HG03457 (cell line): ENCODE measurements at regions not wholly inside any gene's neighbourhood (a gene's known extent, or its start where the extent isn't known, plus 50 kb on each side); places are given as distances from the start of the nearest gene placed in this dataset.
"Not testable (repeated sequence)": the region's sequence is repeated elsewhere in the genome, so short reads cannot be mapped to it uniquely, and the experiment has no call there.

Source experiments
- ATAC-seq: cut with Tn5 transposase; IDR thresholded peaks from one replicate; pipeline ENCODE4 v1.9.1; 2021; ENCODE audit warnings: moderate number of reproducible peaks; ENCODE audit not compliant: unreplicated experiment

- ATAC-seq: no peak
Measured at GRCh38 chr3:144775551-144775950, 803.9 kb downstream of the DIPK2A start.

GRCh38 chr3:144777906-144778305 is 806.3 kb downstream of the DIPK2A start:
- no peak for ATAC-seq

DNA sequence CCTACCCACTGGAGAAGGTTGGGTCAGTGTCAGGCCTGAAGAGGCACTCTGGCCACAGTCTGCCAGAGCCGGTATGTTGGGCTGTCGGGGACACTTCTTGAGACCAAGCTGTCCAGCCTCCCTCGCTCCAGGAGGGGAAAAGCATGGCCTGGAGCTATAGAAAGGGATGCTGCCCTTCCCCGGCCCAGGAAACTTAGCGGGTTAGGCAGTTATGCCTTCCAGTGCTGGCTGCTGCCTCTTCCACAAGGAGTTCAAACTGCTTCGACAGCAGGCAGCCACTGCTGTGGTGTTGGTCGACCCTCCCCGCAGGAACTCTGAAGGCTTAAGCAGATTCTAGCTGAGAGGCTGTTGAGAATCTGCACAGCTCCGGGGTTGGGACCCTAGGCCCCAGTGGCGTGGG is 819.4 kb downstream of the DIPK2A start:
- ATAC-seq: no peak

DNA sequence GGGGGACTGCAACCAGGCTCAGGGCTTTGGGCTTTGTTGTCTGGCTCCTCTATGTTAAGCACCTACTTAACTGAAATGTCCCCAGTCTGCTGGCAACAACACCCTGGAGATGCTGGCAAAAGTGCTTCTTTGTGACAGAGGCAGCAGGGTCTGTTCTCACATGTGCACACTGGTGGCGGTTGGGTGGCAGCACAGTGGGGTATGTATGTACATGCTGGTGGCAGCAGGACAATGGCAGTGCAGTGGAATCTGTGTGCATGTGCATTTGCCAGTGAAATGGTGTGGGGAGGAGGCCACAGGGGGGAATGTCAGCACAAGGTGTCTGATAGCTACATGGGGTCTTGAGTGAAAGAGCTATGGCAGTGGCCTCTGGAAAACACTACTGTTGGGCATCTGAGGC is 830.3 kb downstream of the DIPK2A start:
- no peak for ATAC-seq

- ATAC-seq: no peak
Measured at GRCh38 chr3:144809380-144809779, 837.8 kb downstream of the DIPK2A start.

DNA sequence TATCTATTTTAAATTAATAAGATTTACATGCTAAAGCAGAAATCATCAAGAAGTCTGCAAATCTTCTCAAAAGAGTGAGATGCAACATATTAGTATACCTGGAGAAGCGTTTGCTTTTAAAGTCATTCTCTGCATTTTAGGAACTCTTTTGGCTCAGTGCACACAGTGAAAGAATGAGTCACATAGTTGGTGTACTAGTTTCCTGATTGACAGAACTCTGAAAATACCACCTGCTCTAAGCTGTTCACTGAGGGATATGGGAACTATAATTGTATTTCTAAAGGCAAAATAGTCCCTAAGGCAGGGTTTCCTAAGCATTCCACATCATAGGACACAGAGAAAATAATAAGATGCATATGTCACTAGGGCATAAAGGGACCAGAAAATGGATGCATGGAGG is 838.5 kb downstream of the DIPK2A start:
- no peak for ATAC-seq

DNA sequence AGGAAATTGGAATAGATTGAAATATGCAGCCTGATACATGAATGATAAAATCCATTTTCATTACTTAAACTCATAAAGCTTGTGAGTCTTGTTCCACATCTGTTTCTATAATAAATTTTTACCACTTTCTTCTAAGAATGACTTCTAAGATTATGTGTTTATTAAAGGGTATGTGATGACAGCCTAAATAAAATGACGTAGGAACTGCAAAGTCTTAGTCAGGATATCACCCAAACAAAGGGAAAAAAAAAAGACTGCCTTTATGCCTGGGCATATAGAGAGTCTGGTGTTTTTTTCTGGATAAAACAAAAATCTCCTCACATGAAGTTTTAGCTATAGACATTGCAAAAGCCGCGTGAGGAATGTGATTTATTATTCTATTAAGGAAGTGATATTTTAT is 844.0 kb downstream of the DIPK2A start:
- ATAC-seq: no peak

DNA sequence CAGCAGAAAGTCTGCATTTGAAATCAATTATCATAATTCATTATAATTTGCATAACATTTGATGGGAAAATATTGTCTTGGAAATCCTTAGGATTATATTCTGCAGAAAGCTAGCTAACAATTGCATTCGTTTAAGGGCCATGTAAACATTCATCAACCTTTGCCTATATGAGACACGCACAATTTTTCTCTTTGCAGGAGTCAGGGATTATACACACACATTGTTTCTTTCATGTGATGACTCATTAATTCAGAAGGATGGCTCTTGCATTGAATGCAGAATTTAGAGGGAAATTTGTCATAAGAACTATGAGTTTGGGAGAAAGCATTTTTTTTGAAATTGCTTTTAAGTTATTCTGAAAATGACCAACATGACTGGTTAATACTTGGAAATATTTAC is 844.7 kb downstream of the DIPK2A start:
- no peak for ATAC-seq

- no peak for ATAC-seq
Measured at GRCh38 chr3:144818973-144819372, 847.4 kb downstream of the DIPK2A start.

GRCh38 chr3:144820232-144820631 is 848.6 kb downstream of the DIPK2A start:
- ATAC-seq: not testable (repeated sequence)

GRCh38 chr3:144820726-144821125 is 849.1 kb downstream of the DIPK2A start:
- ATAC-seq: no peak

- ATAC-seq: no peak
Measured at GRCh38 chr3:144821583-144821982, 850.0 kb downstream of the DIPK2A start.

- no peak for ATAC-seq
Measured at GRCh38 chr3:144822671-144823070, 851.0 kb downstream of the DIPK2A start.

DNA sequence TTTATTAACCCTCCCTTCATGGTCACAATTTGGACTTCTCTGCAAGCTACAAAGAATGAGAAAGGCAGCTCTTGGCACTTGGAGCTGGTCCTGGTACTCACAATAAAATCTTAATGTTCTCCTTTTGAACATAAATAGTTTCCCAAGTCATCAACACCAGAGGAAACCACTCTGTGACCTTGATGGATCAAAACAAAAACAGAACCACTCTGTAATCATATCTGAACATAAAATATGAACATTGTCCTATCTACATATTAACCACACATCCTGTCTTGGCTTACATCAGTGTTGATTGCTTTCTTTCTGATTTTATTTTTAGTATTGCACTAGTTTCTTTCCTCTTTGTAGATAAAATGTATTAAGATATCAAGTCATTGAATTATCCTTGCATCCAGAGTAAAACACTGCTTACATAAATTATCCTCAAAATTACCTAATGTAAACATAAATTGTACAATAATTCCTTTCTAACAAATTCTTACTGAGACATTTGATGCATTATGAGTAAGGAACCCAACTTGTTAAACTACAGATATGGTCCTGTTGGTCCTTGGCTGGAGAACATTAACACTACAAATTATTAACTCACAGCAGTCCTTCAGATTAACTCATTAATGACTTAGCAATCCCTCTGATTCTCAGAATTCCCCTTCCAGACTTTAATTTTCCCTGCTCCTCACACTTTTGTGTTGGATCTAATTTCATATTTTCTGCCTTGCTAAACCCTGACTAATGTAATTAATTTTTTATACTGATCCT is 860.5 kb downstream of the DIPK2A start:
- ATAC-seq: no peak

DNA sequence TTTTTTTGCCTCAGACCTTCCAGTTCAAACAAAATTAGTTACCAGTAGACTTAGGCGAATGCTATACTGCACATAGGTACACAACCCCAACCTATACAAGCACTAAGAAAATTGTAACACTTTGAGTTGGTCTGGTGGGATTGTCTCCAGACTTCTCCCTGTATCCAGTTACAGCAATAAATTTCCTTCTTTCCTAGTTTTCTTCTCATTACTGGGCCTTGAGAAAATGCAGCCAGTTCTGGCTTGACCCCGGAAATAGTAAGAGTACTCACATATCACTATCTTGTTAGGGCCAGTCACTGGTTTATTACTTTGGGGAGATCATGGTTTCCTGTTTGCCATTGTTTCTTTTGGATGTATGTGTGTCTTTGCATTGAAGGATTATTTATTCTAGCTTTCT is 868.4 kb downstream of the DIPK2A start:
- no peak for ATAC-seq

- ATAC-seq: no peak
Measured at GRCh38 chr3:144840866-144841265, 869.2 kb downstream of the DIPK2A start.

GRCh38 chr3:144843099-144843498 is 871.5 kb downstream of the DIPK2A start:
- ATAC-seq: no peak

GRCh38 chr3:144852999-144853398 is 881.4 kb downstream of the DIPK2A start:
- no peak for ATAC-seq

GRCh38 chr3:144854020-144854419 is 882.4 kb downstream of the DIPK2A start:
- ATAC-seq: not testable (repeated sequence)

DNA sequence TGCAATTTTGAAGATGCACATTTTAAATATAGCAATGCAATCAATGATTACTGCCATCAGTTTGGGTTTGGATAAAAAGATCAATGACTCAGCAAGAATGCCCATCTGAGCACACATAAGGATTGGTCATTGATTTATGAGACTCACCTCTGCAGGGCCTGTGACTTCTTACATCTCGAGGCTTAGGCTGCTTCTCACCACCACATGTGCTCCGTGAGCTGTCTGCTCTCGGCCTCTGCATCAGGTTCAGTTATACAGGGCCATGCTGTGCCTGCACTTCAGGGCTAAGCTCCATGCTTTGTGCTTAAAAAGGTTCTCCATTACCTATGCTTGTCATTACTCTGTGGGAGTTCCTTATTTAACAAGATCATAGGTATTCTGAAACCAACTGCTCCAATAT is 887.5 kb downstream of the DIPK2A start:
- ATAC-seq: no peak

DNA sequence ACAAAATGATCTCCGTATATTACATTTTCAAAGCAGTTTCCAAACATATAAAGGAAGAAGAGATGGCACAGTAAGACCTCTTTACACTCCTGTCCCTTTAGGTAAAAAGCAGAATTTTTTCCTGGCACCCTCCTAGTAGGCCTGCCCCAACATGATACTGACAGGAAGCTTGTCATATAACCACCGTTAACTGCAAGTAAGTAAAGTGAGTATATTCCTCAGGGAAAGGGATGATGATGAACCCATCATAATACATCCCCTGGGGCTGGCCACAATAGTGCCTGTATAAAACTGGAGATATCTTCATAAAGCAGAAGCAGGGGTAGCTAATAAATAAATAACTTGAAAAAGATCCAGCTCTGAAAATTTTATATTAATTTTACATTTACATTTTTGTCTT is 893.0 kb downstream of the DIPK2A start:
- ATAC-seq: no peak

DNA sequence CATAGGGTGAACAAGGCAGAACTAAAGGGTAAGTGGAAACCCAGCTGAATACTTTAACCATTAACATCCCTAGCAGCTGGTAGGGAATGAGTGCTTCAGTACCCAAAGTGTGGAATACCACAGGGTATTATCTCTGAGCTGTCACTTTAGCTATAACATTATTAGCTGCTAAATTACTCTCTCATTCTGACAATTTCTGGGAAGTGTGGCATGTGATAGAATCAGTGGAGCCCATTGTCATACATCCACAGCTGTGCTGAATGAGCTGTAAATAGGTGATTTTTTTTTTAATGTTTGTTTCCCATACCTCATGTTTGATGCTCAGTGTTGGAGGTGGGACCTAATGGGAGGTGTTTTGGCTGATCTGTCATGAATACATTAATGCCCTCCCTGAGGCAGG is 894.3 kb downstream of the DIPK2A start:
- no peak for ATAC-seq

DNA sequence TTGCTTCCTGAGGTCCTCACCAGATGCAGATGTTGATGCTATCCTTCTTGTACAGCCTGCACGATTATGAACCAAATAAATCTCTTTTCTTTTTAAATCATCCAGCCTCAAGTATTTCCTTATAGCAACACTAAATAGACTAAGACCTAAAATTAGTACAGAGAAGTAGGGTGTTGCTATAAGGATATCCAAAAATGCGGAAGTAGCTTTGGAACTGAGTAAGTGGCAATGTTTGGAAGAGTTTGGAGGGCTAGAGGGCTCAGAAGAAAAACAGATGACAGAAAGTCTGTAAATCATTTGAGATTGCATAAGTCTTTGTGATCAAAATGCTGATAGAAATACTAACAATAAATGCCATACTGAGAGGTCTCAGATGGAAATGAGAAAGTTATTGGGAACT is 894.9 kb downstream of the DIPK2A start:
- ATAC-seq: no peak
